ENCODE measurements at regions not wholly inside any gene's neighbourhood (a gene's known extent, or its start where the extent isn't known, plus 50 kb on each side); places are given as distances from the start of the nearest gene placed in this dataset.

DNA sequence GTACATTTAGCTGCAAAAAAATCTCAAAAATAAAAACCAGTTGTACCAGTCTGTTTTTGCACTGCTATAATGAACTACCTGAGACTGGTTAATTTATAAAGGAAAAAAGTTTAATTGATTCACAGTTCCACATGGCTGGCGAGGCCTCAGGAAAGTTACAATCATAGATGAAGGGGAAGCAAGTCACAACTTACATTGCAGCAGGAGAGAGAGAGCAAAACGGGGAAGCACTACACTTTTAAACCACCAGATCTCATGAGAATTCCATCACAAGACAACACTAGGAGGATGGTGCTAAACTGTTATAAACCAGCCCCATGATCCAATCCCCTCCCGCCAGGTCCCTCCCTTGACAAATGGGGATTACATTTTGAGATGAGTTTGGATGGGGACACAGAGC is 186.0 kb downstream of the TMTC3 start:
- TF ChIP-seq, protein P1, sequence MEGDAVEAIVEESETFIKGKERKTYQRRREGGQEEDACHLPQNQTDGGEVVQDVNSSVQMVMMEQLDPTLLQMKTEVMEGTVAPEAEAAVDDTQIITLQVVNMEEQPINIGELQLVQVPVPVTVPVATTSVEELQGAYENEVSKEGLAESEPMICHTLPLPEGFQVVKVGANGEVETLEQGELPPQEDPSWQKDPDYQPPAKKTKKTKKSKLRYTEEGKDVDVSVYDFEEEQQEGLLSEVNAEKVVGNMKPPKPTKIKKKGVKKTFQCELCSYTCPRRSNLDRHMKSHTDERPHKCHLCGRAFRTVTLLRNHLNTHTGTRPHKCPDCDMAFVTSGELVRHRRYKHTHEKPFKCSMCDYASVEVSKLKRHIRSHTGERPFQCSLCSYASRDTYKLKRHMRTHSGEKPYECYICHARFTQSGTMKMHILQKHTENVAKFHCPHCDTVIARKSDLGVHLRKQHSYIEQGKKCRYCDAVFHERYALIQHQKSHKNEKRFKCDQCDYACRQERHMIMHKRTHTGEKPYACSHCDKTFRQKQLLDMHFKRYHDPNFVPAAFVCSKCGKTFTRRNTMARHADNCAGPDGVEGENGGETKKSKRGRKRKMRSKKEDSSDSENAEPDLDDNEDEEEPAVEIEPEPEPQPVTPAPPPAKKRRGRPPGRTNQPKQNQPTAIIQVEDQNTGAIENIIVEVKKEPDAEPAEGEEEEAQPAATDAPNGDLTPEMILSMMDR (conservative IDR thresholded peaks at IDR 0.05 in 1 of 2, IDR thresholded peaks at IDR 0.05 in 1 of 2; ENCODE audit: extremely low read depth in 1 of 2, insufficient read depth in 1 of 2, low read depth in 1 of 2, low read length in 2 of 2) = no peak
- no peak for TF ChIP-seq EZH2 (IDR thresholded peaks at IDR 0.05; ENCODE audit: borderline replicate concordance, low read length)
